Jurkat, Clone E6-1 (cell line): ENCODE measurements at regions not wholly inside any gene's neighbourhood (a gene's known extent, or its start where the extent isn't known, plus 50 kb on each side); places are given as distances from the start of the nearest gene placed in this dataset.
A peak's percentile ranks its signal among the peaks of the same experiment; 100 is the strongest.
"Not testable (repeated sequence)": the region's sequence is repeated elsewhere in the genome, so short reads cannot be mapped to it uniquely, and the experiment has no call there.

Experiments
- DNase-seq: peaks from one replicate; pipeline ENCODE4 v3.0.0-alpha.2; 2011; ENCODE audit warnings: low read depth, low spot score
- H3K4me3 ChIP-seq: 2 replicates; pipeline ENCODE4 v1.5.1; 2011; ENCODE audit warnings: mild to moderate bottlenecking, low read length, control low read depth, moderate library complexity

- DNase-seq = no peak
- H3K4me3 ChIP-seq = no peak overlapping the region
Observed at GRCh38 chr20:47993035-47993755, 207.9 kb upstream of the SULF2 start.

DNA sequence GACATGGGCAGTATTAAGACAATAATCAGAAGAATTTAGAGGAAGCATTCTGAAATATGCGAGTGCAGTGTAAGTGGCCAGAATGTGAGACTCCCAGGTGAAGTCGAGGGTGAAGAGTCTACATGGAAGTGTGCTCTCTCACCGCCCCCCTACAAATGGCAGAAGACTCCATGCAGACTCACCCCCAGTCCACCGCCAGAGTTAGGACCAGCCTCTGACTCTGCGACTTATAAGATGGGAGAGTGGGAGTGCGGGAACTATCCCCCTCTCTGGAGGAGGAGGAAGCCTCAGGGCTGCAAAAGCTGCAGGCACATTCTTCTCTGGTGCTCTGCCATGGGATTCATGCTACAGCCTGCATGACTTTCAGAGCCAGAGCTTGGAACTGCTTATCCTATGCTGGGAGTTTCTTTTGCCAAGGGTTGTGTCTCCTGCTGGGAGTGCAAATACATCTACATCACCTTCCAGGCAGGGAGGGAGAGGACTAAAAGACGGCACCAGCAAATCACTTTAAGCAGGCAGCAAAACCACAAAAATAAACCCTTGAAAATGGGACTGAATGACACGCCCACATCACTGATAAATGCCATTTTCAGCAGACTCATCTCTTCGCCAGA lies 206.7 kb upstream of the SULF2 start:
- H3K4me3 ChIP-seq = no peak overlapping the region
- DNase-seq = no peak

DNA sequence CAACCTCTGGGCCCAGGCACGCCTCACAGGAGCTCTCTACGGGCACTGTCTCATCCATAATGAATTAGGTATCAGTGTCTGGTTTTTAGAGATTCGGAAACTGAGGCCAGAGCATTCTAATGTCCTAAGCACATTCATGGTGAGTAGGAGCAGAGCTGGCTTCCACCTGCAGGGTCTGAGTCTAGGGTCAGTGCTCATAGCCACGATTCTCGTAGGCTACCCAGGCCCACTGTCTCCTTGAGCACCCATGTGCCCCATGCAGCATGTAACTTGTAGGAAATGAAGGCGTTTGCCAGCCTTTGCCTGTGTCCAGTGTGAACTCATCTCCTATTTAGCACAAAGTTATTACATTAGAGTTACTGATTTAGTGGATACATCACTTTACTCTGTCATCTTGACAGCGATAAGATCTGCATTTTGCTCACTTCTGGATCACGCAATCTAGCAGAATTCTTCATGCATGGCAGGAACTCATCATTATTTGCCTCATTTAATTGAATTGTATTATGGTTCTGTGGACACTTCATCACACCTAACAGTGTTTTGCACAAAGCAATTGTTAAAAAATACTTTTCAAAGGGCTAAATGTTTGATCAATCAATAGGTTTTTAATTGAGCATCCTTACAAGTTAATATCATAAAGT lies 205.3 kb upstream of the SULF2 start:
- DNase-seq = no peak
- no peak overlapping the region for H3K4me3 ChIP-seq

- no peak overlapping the region for H3K4me3 ChIP-seq
- no peak for DNase-seq
Observed at GRCh38 chr20:47989957-47990356, 204.7 kb upstream of the SULF2 start.

DNA sequence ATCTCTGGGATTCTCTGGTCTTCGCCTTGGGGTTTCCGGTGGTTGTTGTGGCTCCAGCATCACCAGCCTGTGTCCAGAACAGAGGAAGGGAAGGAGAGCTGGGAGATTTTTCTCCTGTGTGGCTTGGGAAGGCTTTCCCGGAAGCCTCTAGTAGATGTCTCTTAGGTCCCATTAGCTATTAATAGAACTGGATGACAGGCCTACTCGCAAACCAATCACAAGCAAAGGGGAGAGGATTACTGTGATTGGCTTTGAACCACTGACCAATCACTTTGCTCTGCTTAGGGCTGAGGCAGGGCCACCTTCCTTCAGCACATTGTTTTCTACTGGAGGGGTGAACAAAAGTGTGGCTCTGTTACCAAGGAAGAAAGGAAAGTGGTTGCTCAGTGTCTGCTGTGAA lies 203.4 kb upstream of the SULF2 start:
- no peak for DNase-seq
- H3K4me3 ChIP-seq = no peak overlapping the region

GRCh38 chr20:47985092-47985850 lies 200.0 kb upstream of the SULF2 start:
- no peak for DNase-seq
- H3K4me3 ChIP-seq = no peak overlapping the region

GRCh38 chr20:47984437-47984836 lies 199.2 kb upstream of the SULF2 start:
- H3K4me3 ChIP-seq = no peak overlapping the region
- DNase-seq = no peak

GRCh38 chr20:47983642-47984041 lies 198.4 kb upstream of the SULF2 start:
- not testable (repeated sequence) for H3K4me3 ChIP-seq, DNase-seq

GRCh38 chr20:47982574-47983360 lies 197.5 kb upstream of the SULF2 start:
- no peak for DNase-seq
- no peak overlapping the region for H3K4me3 ChIP-seq

DNA sequence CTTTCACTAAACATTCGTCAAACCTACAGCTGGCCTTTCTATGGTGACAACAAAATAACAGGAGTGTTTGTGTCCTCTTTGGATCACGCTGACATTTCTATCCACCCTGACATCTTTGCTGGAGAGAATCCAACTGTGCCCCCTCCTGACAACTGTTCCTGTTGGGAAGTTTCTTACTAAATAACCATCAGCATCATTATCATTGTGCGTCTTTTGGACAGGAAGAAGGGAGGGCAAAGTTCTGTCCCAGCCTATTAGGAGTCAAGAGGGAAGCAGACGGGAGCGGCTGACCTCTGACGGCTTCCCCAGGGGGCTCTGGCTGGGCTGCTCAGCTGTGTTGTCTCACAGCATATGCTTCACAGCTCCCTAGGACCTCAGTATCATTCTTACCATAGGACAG lies 195.9 kb upstream of the SULF2 start:
- DNase-seq = no peak
- no peak overlapping the region for H3K4me3 ChIP-seq

DNA sequence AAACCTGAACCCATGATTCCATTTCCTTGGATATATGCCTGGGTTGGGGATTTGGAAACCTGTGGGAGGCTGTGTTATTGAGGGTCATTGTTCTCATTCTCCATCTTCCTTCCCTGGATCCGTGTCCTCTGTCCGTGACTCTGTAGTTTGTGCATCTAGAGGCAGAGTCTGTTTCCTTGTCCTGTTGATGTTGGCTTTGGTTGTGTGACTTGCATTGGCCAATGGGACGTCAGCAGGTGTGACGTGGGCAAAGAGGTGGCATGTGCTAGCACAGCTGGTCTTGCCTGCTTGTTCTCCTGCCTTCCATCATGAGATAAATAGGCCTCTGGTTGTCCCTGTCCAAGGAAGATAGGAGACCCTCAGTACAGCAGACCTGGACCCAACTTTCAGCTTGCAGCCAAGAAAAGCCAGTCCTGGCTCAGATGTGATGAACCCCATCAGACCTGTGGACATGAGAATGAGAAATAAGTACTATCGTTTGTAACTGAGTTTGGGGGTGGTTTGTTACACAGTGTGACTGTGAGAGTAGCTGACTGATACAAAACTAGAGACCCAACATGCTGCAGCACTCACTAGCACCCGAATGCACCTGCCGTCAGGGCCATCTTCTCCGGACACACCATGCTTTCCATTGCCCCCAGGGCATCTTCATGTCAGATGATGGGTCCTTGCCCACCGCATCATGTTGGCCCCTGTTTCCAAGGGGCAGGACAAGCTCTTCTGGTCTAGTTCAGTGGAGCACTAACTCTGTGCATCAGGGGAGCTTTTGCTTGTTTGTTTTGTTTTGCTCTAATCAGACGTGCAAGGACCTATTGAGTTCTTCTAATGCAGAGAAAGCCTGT lies 195.3 kb upstream of the SULF2 start:
- H3K4me3 ChIP-seq = no peak overlapping the region
- DNase-seq = no peak

- peak overlapping the region; percentile 48 for H3K4me3 ChIP-seq
- peak; percentile 59 for DNase-seq
Observed at GRCh38 chr20:47979361-47980095, 194.2 kb upstream of the SULF2 start.

- H3K4me3 ChIP-seq = peak overlapping the region; percentile 48
- DNase-seq = not testable (repeated sequence)
Observed at GRCh38 chr20:47978428-47979120, 193.3 kb upstream of the SULF2 start.

DNA sequence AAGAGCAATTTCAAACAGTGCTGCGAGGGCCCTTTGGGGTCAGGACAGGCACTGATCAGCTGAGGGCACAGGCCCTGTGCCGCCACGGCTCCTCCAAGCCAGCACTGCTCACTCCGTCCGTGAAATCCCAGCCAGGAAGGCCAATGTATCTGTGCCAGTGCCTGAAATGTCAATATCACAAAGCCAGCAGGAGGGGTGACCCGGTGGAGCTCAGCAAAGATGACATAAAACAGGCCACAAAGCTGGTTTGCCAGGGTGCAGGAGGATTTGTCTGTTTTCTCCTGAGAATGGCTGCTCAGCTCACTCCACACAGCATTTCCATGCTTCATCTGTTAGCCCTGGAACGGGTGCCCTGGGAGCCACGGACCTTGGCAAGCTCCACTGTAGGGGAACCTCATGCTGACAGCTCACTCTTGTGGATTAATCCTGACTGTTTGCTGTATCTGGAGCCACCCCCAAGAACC lies 192.5 kb upstream of the SULF2 start:
- peak overlapping the region; percentile 38 for H3K4me3 ChIP-seq
- not testable (repeated sequence) for DNase-seq

- peak; percentile 63 for DNase-seq
- H3K4me3 ChIP-seq = peak overlapping the region; percentile 38
Observed at GRCh38 chr20:47977017-47977788, 191.9 kb upstream of the SULF2 start.

- no peak overlapping the region for H3K4me3 ChIP-seq
- DNase-seq = no peak
Observed at GRCh38 chr20:47974234-47974878, 189.1 kb upstream of the SULF2 start.
